ENCODE measurements at regions not wholly inside any gene's neighbourhood (a gene's known extent, or its start where the extent isn't known, plus 50 kb on each side); places are given as distances from the start of the nearest gene placed in this dataset.

GRCh38 chr14:71363946-71364925 is 457.0 kb downstream of the PCNX1 start:
- DNase-seq = no peak

- DNase-seq = no peak
Observed at GRCh38 chr14:71365361-71365760, 458.1 kb downstream of the PCNX1 start.

- DNase-seq = no peak
Observed at GRCh38 chr14:71366861-71367260, 459.6 kb downstream of the PCNX1 start.

- DNase-seq = no peak
Observed at GRCh38 chr14:71371711-71372396, 464.6 kb downstream of the PCNX1 start.

GRCh38 chr14:71372411-71372838 is 465.2 kb downstream of the PCNX1 start:
- no peak for DNase-seq

GRCh38 chr14:71373773-71374172 is 466.5 kb downstream of the PCNX1 start:
- DNase-seq = no peak

- no peak for DNase-seq
Observed at GRCh38 chr14:71374989-71375388, 467.7 kb downstream of the PCNX1 start.

GRCh38 chr14:71377099-71377498 is 469.8 kb downstream of the PCNX1 start:
- DNase-seq = no peak

- DNase-seq = no peak
Observed at GRCh38 chr14:71380271-71380670, 473.0 kb downstream of the PCNX1 start.

- no peak for DNase-seq
Observed at GRCh38 chr14:71381814-71382213, 474.6 kb downstream of the PCNX1 start.

- no peak for DNase-seq
Observed at GRCh38 chr14:71382315-71382714, 475.1 kb downstream of the PCNX1 start.

GRCh38 chr14:71383510-71383909 is 476.3 kb downstream of the PCNX1 start:
- no peak for DNase-seq

- no peak for DNase-seq
Observed at GRCh38 chr14:71384007-71384845, 477.0 kb downstream of the PCNX1 start.

GRCh38 chr14:71387753-71388152 is 480.5 kb downstream of the PCNX1 start:
- DNase-seq = no peak

- DNase-seq = no peak
Observed at GRCh38 chr14:71388336-71388735, 481.1 kb downstream of the PCNX1 start.

- no peak for DNase-seq
Observed at GRCh38 chr14:71388862-71389261, 481.6 kb downstream of the PCNX1 start.

GRCh38 chr14:71394386-71394785 is 487.1 kb downstream of the PCNX1 start:
- DNase-seq = no peak

- DNase-seq = no peak
Observed at GRCh38 chr14:71395151-71395604, 487.9 kb downstream of the PCNX1 start.

- DNase-seq = no peak
Observed at GRCh38 chr14:71395636-71396035, 488.4 kb downstream of the PCNX1 start.

GRCh38 chr14:71396050-71396677 is 488.9 kb downstream of the PCNX1 start:
- no peak for DNase-seq

- DNase-seq = no peak
Observed at GRCh38 chr14:71397371-71397770, 490.1 kb downstream of the PCNX1 start.

- DNase-seq = no peak
Observed at GRCh38 chr14:71398450-71398849, 491.2 kb downstream of the PCNX1 start.

All from NCI-H774 (cell line).